ENCODE measurements at regions not wholly inside any gene's neighbourhood (a gene's known extent, or its start where the extent isn't known, plus 50 kb on each side); places are given as distances from the start of the nearest gene placed in this dataset.

DNA sequence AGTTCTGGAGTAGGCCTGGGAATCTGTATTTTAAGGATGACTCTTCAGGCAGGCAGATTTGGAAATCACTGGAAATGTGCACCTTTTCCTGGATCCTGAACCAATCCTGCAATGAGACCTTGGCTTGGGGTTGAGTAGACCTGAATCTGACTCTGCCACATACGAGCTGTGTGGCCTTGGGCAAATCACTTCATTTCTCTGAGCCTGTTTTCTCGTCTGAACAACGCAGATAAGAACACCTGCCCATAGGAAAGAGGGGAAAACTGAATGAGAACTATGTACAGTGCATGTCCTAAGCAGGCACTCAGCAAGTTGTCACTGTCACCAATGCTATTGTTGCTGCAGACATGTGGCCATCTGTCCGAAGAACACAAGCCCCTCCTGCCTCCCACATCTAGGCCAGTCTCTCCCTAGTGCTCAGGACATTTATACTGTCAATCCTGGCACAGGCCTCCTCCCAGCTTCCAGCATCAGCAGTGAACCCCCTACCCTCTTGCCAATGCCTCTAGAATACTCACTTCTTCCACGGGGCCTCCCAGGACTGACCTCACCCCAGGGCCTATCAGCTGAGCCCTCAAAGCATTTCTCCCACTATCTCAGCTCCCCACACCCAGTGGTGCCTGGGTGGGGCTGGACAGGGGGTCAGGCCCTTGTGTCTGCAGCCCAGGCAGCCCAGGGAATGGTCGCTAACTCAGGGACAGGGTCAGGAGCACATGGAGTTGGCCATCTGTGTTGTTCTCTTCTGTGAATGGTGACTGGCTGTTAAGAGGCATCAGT, 88.8 kb upstream of the ZBTB40 start:
- in situ Hi-C loops (cut with HindIII; ENCODE audit: low sequenced_read_pairs), result no loop called here
- no peak for DNase-seq (ENCODE audit: low spot score)

DNA sequence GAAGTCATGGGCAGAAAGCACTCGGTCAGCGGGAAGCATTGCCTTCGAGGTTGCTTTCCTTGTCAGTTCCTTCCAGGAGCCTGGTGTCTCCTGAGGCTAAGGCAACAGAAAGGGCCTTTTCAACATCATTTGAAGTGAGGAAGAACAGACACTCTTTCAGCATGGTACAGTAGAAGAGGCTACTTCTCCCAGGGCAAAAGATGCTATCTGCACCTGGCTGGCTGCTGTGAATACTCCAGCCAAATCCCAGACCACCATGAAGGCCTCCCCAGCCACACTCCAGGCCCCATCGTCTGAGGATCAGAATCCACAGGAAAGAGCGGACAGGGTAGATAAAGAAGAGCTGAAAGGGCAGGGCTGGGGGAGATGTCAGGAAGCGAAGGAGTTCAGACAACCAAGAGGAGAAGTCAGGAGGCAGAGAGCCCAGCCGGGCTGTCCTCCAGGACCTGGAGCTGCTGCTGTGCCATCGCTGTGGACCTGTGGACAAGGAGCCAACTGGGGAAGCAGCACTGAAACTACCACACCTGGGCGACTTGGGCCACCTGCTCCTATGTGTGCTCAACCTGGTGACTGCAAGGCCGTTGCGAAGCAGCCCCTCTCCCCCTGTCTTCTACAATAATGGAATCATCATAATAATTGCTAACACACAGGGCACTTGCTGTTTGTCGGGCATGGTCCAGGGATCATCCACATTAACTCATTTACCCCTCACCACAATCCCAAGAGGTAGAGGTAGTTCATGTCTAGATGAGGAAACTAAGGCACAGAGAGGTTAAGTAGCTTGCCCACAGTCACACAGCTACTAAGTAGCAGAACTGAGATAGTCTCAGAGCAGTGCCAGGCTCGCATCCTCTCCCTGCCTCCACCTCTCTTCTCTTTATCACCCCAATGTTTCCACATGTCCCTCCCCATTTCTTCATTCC, 88.0 kb upstream of the ZBTB40 start:
- peak; percentile 4 for DNase-seq (ENCODE audit: low spot score)
- in situ Hi-C loops (cut with HindIII; ENCODE audit: low sequenced_read_pairs), result no loop called here

DNA sequence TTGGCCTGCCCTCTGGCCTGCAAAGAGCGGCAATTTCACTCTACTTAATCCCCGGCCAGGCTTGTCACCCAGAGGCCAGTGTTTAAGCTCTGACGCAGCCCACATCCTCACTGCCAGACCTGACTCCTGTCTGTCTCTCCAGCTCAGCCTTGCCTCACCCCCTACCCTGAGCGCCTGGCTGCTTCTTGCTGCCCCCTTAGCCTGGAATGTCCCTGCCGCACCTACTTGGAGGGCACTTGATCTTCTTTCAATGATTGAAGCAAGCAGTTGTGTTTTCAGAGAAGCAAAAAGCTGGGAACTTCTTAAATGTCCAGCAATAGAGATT, 87.4 kb upstream of the ZBTB40 start:
- DNase-seq (ENCODE audit: low spot score), result no peak
- in situ Hi-C loops (cut with HindIII; ENCODE audit: low sequenced_read_pairs), result no loop called here

DNA sequence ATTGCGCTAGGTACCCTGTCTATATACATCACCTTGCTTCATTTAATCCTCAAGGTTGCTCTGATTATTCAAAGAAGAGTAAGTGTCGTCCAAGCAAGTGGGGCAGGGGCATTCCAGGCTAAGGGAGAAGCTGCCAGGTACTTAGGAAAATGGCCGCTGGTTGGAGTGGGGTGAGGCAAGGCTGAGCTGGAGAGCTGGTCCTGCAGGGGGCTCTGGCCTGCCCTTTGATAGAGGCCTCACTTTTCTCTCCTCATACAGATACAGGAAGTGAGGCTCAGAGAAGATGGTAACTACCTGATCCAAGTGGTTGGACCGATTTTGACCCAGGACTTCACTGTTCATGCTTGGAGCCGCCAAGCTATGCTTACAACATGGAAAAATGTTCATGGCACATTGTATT, 86.9 kb upstream of the ZBTB40 start:
- in situ Hi-C loops (cut with HindIII; ENCODE audit: low sequenced_read_pairs), result no loop called here
- no peak for DNase-seq (ENCODE audit: low spot score)

DNA sequence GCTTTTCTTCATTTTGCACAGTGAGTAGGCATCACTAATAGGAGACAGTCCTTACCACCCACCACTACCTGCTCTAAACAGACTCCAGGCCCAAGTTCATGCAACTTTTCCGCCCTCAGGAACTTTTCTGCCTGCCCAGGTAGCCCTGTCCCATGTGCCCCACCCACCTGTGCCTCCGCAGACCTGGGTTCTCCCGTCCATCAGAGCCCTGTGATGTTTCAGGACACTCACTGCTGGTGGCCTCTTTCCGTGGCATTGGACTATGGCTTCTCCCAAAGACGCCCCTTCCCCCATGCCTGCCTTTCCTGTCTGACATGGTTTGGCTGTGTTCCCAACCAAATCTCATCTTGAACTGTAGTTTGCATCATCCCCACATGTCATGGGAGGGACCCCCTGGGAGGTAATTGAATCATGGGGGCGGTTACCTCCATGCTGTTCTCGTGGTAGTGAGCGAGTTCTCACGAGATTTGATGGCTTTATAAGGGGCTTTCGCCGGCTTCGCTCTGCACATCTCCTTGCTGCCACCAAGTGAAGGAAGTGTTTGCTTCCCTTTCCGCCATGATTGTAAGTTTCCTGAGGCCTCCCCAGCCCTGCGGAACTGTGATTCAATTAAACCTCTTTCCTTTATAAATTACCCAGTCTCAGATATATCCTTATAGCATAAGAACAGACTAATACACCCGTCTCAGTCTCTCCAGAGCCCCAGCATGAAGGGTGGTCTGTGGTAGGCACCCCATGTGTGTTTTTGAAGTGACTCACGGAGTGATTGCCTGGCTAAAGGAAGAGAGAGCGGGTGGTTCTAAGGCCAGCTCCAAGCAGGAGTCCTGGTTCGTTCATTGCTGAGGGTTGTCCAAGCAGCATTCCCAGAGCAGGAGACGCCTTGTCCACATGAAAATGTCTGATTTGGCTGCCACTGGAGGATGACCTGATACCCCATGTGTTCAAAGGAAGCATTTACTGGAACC, 86.0 kb upstream of the ZBTB40 start:
- in situ Hi-C loops (cut with HindIII; ENCODE audit: low sequenced_read_pairs), result no loop called here
- DNase-seq (ENCODE audit: low spot score), result no peak

DNA sequence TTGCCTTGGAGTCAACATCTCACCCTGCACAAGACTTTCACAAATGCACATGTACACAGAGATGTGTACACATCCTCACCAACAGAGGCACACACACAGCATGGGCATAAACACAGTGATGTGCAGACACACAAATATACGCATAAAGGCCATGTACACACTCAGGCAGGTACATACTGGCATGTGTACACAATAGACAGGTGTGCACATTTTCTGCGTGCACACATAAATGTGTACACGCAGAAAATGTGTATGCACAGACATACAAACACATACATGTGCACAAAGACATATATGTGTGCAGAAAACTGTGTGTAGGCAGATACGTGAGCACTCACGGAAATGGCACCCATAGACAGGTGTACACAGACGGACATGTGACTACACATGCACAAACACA, 85.3 kb upstream of the ZBTB40 start:
- in situ Hi-C loops (cut with HindIII; ENCODE audit: low sequenced_read_pairs), result no loop called here
- no peak for DNase-seq (ENCODE audit: low spot score)

DNA sequence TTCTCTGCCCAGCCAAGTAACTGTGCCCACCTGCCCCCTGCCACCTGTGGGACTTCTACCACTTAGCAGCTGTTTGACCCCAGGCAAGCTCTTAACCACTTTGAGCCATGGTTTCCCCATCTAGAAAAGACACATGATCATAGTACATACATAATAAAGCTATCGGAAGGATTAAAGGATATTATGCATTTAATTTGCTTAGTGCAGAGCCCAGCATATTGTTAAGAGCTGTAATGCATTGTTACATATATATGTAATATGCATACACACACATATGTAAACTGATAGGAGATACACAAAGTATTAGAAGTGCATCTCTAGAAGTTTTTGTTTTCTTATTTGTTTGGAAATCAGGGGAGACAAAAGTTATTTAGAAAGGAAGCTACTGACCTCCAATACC, 83.5 kb upstream of the ZBTB40 start:
- no peak for DNase-seq (ENCODE audit: low spot score)
- in situ Hi-C loops (cut with HindIII; ENCODE audit: low sequenced_read_pairs), result no loop called here

DNA sequence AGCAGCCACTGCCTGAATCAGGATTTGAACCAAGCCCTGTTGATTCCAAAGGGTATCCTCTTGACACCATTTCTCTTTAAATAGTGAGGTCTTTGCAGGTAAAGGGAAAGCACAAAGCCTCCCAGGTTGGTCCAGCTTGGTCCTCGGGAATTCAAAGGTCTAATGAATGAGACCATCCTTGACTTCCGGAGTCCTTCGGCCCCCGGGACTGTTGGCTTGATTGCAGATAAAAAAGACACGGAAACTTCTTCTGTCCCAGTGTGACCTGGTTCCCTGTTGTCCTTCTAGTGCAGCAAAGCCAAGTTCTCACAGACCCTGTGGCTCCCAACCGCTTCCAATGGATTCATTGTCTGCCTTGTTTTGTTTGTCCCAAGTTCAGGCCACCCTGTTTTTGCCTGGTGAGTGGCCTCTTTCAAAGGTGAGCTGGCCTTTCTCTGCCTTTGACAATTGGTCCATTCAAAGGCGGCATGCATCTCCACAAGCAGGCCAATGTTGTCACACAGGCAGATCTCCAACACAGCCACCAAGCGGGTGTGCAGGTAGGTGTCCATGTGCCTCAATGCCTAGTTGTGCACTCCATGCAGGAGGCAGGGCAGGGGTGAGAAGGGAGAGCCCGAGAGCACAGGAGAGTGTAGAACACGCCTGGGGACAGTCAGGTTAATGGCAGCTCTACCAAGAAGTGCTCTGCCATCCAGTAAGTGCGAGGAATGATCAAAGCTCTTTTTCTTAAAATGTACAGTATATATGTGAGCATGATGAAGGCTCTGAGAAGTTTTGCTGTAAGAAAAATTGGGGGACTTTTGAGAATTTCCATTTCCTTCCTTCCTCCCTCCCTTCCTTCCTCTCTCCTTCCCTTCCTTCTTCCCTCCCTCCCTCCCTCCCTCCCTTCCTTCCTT, 82.1 kb upstream of the ZBTB40 start:
- in situ Hi-C loops (cut with HindIII; ENCODE audit: low sequenced_read_pairs), result no loop called here
- DNase-seq (ENCODE audit: low spot score), result no peak

DNA sequence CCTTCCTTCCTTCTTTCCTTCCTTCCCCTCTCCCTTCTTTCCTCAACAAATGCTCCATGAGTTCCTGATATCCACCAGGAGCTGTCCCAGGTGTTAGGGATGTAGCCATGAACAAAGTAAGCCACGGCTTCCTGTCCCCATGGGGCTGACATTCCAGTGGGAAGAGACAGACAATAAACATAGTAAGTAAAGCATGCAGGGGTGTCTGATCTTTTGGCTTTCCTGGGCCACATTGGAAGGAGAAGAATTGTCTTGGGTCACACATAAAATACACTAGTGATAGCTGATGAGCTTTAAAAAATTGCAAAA, 81.5 kb upstream of the ZBTB40 start:
- in situ Hi-C loops (cut with HindIII; ENCODE audit: low sequenced_read_pairs), result no loop called here
- no peak for DNase-seq (ENCODE audit: low spot score)

DNA sequence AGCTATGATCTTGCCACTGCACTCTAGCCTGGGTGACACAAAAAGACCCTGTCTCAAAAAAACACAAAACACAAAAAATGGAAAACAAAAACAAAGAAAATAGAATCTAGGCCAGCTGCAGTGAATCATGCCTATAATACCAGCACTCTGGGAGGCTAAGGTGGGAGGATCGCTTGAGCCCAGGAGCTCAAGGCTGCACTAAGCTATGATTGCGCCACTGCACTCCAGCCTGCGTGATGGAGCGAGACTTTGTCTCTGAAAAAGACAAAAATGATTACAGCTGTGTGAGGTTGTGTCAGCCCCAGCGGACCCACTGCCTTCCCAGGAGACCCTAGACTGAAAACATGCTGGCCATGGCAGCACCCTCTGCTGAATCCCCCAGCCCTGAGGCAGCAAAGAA, 80.2 kb upstream of the ZBTB40 start:
- no peak for DNase-seq (ENCODE audit: low spot score)
- in situ Hi-C loops (cut with HindIII; ENCODE audit: low sequenced_read_pairs), result no loop called here

DNA sequence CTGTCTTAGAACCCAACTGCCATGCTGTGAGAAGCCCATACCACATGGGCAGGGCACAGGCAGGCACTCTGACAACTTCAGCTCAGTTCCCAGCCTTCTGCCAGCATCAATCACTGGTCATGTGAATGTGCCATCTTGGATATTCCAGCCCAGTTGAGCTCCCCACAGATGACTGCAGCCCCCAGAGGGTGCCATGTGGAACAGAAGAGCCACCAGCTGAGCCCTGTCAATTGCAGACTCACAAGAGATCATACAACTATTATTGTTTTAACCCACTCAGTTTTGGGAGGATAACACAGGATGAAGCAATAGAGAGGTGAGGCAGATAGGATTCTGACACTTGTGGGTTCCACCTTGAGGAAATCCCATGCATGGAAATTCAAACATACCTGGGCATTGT, 78.4 kb upstream of the ZBTB40 start:
- in situ Hi-C loops (cut with HindIII; ENCODE audit: low sequenced_read_pairs), result no loop called here
- DNase-seq (ENCODE audit: low spot score), result no peak

DNA sequence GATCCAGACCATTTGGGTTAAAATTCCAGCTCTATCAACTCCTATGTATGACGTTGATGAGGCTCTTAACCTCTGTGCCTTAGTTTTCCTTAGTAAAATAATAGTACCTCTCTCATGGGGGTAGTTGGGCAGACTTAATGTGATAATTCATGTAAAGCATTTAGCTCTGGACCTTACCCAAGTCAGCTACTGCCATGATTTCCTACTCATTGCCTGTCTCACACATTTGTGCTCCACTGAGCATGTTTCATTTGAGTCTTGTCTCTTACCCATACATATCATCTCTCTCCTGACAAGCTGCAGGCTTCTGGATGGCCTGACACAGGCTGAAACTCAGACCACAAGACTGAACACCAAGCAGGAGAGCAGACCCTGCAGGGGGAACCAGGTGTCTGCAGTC, 77.7 kb upstream of the ZBTB40 start:
- in situ Hi-C loops (cut with HindIII; ENCODE audit: low sequenced_read_pairs), result no loop called here
- DNase-seq (ENCODE audit: low spot score), result no peak

DNA sequence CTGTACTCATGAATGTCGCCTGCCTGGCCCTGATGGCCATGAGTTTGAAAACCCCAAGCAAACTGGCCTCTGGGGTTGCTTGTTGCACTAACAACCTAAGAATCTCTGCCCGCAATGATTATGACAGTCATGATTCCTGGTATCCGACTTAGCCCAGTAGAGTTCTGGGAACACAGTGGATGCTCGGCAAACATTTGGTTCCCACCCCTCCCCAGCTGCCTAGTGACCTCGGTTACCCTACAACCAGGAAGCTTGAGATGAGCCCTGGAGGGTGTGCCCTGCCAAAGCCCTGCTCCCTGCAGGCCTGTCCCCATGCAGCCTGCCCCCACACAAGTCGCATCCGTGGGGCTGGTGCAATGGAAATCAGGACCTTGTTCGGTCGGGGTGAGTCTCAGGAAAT, 76.0 kb upstream of the ZBTB40 start:
- no peak for DNase-seq (ENCODE audit: low spot score)
- in situ Hi-C loops (cut with HindIII; ENCODE audit: low sequenced_read_pairs), result no loop called here

DNA sequence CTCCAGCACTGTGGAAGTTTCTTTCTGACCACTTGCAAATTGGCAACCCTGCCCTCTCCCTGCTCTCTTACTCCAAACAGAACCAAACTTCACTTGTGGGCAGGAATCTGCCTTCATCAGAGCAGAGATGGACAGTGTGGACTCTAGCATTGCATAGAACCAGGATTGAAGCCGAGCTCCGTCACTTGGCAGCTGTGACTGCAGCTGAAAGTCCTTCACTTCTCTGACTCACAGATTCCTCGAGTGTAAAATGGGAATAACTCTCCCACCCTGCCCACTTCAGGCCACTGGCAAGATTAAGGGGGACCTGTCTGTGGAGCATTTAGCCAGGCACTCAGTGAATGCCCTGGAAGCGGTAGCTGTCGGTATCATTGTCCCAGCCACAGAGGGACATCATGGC, 75.7 kb upstream of the ZBTB40 start:
- DNase-seq (ENCODE audit: low spot score), result no peak
- in situ Hi-C loops (cut with HindIII; ENCODE audit: low sequenced_read_pairs), result no loop called here

DNA sequence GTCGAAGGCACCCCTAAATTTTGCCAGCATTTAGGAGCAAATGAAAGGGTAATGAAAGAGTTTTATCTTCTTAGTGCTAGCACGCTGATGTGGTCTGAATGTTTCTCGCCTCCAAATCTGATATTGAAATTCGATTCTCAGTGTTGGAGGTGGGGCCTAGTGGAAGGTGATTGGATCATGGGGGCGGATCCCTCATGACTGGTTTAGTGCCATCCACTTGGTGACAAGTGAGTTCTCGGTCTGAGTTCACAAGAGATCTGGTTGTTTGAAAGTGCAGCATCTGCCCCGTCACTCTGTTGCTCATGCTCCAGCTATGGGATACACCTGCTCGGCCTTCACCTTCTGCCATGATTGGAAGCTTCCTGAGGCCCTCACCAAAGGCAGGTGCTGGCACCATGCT, 75.1 kb upstream of the ZBTB40 start:
- no peak for DNase-seq (ENCODE audit: low spot score)
- in situ Hi-C loops (cut with HindIII; ENCODE audit: low sequenced_read_pairs), result no loop called here

DNA sequence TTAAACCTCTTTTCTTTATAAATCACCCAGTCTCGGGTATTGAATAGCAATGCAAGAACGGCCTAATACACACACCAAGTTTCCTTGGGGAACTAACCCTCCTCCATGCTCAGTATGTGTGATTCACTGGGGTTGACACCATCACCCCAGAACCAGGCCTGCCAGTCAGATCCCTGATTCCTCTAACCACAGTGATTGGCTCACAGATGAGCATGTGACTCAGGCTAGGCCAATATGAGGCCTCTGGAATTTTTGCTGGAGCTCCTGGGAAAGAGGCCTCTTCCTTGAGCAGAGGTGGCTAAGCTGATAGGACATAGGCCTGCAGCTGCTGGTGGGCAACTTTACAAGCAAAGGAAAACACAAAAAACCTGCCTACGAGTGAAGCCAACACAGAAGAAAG, 74.7 kb upstream of the ZBTB40 start:
- in situ Hi-C loops (cut with HindIII; ENCODE audit: low sequenced_read_pairs), result no loop called here
- DNase-seq (ENCODE audit: low spot score), result no peak

DNA sequence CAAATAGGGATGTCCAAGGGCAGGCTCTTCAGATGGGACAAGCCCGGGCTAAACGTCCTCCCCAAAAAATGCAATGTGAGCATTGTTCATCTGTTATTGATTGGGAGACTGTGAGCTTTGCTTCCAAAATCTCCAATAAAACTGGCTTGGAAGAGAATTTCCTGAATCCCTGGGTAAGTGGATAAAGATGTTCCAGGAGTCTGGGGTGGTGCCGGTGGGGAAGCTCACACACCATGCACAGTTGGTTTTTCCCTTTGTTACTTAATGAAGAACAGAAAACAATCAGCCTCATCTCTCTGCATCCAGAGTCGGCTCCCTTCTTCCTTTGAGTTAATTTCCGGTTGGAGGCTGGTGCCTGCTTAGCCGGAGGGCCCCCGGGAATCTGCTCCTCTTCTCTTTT, 72.1 kb upstream of the ZBTB40 start:
- in situ Hi-C loops (cut with HindIII; ENCODE audit: low sequenced_read_pairs), result no loop called here
- DNase-seq (ENCODE audit: low spot score), result no peak

DNA sequence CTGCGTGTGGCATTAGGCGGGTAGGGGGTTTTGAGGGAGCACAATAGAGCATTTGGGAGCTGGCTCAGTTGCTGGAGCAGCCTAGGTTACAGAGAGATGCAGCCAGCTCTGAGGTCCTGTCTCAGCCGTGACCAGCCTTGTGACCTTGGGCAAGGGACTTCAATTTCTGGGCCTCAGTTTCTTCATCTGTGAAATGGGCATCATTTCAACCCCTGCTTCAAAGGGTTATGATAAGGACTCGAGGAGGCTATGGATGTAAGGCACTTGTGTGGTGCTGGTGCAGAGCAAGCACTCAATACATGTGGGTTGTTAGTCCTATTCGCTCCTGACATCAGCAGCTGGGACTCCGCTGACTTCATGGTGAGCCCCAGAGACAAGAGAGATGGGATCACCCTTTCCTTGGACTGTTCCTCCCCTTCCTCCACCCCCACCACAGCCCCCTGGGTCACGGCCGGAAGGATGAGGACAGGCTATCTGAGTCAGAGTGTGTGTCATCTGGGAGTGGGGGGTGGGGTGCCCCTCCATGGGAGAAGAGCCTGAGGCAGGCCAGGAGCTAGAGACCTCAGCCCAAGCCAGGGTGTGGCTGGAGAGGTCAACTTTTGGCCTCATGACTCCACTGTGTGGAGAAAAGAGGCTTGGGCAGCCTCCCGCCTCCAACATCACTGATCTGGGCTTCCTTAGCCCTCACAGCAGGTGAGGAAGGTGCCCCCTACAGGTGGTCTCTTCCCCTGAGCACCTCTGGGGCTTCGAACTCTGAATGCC, 71.4 kb upstream of the ZBTB40 start:
- in situ Hi-C loops (cut with HindIII; ENCODE audit: low sequenced_read_pairs), result no loop called here
- DNase-seq (ENCODE audit: low spot score), result no peak
